Erythroblast (primary cell): ENCODE measurements at regions not wholly inside any gene's neighbourhood (a gene's known extent, or its start where the extent isn't known, plus 50 kb on each side); places are given as distances from the start of the nearest gene placed in this dataset.
"Not testable (repeated sequence)": the region's sequence is repeated elsewhere in the genome, so short reads cannot be mapped to it uniquely, and the experiment has no call there.

Source experiments
- DNase-seq, 2 experiments: peaks; one replicate each; lab custom pipeline; 2025; lab: John Stamatoyannopoulos, UW
- GATA1 ChIP-seq: IDR thresholded peaks from 2 replicates; pipeline ENCODE4 v1.6.1; 2011; ENCODE audit warnings: low read depth, mild to moderate bottlenecking, control low read depth, low read length, moderate library complexity
- POLR2A ChIP-seq: IDR thresholded peaks from 2 replicates; pipeline ENCODE4 v1.6.1; 2011; ENCODE audit warnings: mild to moderate bottlenecking, low read length

DNA sequence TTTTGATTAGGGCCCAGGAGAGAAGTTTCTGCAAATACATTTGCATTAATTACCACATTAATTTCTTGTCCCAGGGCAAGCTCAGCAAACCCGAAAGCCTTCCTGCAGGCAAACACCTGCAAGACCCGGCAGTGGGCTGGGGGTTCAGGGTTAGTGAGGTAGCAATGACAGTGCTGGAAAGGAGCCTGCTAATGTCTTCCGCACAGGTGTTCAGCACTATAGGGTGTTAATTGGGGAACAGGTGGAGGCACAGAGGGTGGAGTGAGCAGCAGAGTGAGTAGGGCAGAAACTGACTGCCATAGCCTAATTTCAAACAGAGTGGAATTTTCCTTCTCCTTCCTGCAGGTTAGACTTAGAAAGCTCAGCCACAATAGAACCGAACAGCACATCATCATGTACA, 50.9 kb upstream of the UBASH3B start:
- DNase-seq: no peak
- TF ChIP-seq GATA1 (no peak), POLR2A (no peak)

DNA sequence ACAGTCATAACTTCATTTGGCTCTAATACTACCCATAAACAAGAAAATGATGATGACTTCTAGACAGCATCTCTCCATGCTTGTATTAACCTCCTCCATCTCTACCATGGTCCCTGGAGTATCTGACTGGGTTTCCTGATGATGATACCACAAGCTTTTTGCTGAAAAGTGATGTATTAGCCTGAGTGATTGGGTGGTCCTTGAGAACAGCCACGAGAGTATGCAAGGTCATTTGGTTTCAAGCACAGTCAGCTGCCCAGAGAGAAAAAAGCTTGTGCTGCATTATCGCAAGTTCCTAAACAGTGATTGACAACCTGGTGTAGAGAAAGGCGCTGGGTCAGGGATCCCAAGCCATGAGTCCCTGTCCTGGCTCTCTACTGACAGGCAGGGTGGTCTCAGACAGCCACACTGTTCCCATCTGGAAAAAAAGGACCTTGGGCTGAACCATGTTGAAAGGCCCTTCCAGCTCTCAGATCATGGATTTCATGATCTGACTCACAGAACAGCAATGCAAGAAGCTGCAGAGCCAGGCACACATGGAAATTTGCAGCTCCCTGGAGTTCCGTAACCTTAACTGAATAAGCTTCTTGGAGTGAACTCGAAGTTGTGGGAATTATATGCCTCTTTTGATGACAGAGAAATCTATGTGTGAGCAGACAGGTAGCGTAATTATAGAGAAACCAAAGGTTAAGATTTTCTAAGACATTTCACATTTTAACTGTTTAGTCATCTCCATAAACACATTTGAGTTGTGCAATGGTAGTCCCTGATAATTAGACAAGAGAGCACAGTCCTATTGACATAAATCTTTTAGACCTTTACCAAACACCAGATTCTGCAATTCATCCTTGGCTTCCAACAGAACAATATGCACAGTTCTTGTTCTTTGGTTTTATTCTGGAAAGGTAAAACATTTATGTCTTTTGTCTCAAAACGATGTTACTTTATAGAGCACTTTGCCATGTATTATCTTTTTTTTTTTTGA, 54.1 kb upstream of the UBASH3B start:
- TF ChIP-seq POLR2A (no peak), GATA1 (no peak)
- no peak for DNase-seq

DNA sequence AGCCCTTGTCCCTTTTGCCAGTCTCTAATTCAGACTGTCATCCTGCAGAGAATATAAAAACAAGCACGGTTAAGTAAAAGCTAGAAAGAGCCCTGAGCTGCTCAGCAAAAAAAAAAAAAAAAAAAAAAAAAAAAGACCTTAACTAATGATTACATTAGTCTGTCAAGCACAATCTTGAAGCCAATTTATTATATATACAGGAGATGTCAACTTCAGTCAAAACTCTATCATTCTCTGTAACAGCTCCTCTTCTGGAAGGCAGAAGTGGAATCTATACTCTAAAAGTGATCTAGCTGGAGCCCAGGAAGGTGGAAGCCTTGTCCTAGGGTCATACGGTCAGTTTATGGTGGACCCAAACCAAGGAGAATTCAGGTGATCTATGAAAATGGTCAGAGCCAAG, 55.2 kb upstream of the UBASH3B start:
- TF ChIP-seq GATA1 (no peak), POLR2A (no peak)
- no peak for DNase-seq

DNA sequence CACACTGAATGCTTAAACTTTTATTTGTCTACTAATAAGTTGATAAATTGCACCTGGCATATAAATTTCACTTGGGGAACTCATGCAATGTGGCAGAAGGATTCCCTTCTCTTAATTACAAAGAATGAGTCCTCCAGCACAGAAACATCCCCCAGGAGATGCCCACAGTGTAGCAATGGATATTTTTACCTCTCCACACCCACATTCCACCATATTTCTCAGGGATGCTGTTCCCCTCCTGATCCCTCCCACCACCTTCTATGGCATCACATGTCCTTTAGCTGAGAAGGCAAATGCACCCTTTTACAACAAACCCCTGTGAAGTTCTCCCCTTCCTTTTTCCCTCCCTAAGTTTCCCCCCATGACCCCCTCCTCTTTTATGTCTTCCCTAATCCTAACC, 56.1 kb upstream of the UBASH3B start:
- TF ChIP-seq GATA1 (no peak), POLR2A (no peak)
- DNase-seq: no peak

DNA sequence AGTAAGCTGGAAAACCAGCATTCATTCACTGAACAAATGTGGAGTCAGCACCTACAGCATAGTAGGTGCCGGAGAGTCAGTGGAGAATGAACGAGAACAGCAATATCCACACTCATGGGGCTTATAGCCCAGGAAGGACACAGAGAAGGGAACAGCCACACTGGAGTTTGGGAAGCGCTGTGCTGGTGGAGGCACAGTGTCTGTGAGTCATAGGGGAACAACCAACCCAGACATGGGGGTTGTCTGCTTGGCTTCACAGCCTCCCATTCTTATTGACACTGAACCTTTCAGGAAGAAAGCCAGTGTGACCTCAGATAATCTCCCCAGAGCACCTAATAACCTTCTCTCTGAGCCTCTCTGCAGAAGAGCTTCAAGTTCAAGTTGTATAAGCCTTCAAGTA, 56.6 kb upstream of the UBASH3B start:
- TF ChIP-seq POLR2A (no peak), GATA1 (no peak)
- no peak for DNase-seq

DNA sequence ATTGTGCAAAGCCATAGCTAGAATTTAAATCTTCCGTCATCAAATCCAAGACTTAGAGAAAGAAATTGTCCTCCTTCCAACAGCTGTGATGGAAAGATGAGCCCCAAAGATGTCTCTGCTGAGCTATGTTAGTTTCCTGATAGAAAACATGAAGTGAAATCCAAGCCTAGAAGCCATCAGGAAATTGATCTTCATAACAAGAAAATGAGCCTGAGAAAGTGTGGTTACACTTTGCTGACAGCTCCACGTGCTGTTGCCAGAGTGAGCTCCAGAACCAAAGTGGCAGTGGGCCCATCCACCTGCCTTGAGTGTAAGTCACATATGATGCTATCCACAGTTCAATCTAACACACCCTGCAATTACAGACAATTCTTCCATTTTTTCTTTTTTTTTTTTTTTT, 58.0 kb upstream of the UBASH3B start:
- DNase-seq: no peak
- no peak for TF ChIP-seq GATA1
- no peak for TF ChIP-seq POLR2A

DNA sequence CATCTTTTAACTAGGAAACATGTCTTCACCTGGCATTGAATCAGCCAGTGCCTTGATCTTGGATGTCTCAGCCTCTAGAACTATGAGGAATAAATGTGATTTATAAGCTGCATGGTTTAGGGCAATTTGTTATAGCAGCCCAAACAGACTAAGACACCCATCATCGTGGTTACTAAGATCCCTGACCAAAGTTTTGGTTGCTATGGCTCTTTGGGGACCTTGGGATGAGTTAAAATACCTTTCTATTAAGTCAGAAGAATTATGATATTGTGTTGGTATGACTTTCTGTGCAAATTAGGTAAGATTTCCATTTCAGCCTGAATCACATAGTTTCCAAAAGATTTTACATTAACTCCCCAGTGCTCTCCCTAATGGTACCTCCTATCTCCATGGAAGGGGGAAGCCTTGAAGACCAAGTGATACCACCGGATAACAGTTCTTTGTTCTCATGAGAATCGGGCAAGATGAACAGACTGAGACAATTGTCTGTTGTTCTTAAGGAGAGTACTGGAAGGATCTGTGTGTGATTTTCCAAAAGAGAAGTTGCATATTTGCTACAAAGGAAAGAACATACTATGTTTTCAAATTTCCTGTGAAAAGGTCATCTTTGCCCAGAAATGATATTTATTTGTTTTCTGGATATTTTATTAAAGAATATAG, 60.4 kb upstream of the UBASH3B start:
- TF ChIP-seq GATA1: no peak
- no peak for TF ChIP-seq POLR2A
- no peak for DNase-seq

DNA sequence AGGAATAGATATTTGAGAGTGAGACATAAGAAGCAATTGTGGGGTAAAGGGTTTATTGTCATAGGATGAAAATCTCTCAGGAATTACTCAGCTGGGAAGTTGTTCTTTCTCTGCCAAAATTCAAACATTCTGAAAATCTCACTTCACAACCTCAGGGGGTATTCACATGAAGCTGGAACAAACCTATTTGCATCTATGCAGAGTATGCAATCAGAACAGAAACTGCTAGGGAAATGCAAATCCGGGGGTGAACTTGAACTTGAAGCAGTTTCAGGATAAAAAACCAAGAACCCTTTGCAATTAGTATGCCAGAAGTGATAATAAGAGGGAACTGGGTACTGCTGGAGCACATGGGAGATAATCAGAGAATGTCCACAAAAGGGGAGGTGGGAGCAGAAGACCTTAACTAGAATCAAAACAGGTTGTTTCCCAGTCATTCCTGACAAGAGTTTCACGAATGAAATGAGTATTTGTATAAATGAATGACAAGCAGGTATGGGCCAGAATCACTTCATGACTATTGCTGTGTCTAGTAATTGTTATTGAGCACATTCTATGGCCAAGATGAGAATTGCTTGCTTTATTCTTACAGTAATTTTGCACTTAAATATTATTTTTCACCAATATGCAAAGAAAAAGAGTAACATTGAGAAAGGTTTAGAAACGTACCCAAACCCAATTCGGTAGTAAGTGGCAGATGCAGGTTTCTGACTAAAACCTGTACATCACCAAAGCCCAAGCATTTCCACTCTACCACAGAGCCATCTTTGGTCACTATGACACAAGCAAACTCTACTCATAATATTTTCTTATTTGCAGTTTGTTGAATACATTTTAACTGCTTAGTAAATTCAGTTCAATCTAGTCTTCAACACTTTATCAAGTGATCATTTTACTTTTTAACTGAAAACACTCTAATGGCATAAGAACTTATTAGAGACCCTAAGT, 61.8 kb upstream of the UBASH3B start:
- no peak for DNase-seq
- TF ChIP-seq POLR2A (no peak), GATA1 (no peak)

DNA sequence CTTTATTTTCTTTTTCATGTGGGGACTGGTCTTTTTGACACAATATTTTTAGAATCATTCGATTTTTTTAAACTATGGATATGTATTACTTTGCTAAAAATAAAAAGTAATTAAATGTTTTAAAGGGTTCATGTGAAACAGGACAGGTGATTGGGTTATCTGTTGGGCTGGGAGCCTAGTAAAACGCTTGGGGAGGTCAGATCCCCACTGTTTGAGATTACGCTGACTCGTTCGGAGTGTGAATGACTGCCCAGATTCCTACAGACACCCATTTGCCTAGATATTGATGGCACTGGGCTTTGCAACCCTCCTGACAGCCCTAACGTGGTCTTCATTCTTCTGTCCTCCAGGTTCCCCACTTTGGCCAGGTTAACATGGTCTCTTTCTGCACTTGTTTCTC, 62.9 kb upstream of the UBASH3B start:
- TF ChIP-seq GATA1: no peak
- no peak for TF ChIP-seq POLR2A
- DNase-seq: no peak

DNA sequence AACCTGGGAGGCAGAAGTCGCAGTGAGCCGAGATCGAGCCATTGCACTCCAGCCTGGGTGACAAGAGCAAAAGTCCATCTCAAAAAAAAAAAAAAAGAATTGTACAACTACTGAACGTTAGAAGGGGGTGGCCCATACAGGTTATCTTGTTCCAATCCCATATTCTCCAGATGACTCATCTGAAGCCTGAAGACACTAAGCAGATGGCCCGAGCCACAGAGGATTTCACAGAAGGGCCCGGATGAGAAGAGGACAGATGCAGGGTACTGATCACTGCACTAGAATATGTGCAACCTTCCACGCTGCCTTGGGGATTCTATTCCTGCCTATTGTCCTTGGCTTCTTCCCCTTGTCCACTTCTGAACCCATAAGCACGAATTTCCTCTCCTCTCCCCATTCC, 70.9 kb upstream of the UBASH3B start:
- no peak for TF ChIP-seq POLR2A
- TF ChIP-seq GATA1: no peak
- no peak for DNase-seq

DNA sequence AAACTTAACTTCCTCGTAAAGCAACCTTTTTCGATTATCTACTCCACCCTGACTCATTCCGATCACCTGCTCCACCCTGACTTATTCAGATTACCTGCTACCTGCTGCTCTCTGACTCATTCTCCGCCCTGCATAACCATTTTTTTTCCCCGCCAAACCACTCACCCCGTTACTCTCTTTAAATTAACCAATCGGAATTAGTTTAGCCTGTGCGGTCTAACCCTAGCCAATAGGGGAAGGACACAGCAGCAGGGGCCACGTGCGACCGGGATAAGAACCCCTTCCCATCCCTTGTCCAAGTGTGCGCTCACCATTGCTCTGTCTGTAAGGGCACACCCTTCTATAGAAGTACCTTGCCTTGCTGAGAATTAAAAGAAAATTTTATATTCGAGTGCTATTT, 75.5 kb upstream of the UBASH3B start:
- not testable (repeated sequence) for DNase-seq

DNA sequence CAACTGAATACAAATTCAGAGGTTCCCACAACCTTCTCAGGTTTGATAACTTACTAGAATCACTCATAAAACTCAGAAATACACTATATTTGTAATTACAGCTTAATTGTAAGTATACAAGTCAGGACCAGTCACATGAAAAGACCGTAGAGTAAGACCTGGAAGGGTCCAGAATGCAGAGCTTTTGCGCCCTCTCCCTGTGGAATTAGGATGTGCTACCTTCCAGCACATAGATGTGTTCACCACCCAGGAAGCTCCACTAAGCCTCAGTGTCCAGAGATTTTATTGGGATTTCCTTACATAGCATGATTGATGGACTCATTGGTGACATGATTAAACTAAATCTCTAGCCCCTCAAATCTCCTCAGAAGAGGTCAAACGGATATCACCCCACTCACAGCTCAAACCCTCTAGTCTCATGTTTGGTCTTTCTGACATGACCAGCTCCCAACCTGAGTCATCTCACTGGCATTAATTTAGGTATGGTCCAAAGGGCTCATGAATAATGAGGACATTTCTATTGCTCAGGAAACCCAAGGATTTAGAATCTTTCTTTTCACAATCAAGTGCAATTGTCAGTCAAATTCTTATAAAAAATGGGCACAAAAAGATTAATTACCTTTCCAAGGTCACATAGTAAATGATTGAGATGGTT, 77.2 kb upstream of the UBASH3B start:
- peak in 1 of 2 experiments; percentile 2 for DNase-seq
- TF ChIP-seq GATA1 (no peak), POLR2A (no peak)

DNA sequence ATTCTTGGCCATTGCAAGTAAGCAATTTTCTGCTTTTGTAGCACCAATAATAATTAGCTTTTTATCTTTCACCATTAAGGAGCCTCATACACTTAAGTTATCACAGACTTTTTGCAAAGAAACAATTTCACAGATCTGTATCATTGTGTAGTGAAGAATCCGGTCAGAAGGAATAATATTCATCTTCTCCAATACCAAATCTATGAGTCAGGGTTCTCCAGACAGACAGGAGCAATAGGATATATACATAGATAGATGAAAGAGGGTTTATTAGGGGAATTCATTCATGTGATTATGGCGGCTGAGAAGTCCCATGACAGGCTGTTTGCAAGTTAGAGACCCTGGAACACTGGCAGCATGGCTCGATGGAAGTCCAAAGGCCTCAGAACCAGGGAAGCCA, 82.9 kb upstream of the UBASH3B start:
- TF ChIP-seq POLR2A: no peak
- no peak for TF ChIP-seq GATA1
- no peak for DNase-seq
